ENCODE measurements at regions not wholly inside any gene's neighbourhood (a gene's known extent, or its start where the extent isn't known, plus 50 kb on each side); places are given as distances from the start of the nearest gene placed in this dataset.
"Not testable (repeated sequence)": the region's sequence is repeated elsewhere in the genome, so short reads cannot be mapped to it uniquely, and the experiment has no call there.

DNA sequence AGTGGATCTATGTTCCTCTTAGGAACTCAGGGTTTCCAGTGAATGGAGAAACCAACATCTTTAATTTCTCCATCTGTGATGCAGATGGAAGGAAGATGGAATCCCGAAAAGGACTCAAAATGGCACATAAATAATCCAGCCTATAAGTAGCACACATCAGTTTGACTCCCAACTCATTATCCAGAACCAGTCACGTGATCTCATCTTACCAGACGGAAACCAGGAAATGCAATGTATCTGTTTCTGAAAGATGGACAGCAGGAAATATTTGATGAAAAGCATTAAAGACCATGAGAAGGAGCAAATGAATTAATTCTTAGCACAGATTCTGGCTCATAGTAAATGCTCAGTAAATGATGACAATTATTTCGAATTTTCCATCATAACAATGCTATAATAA is 443.1 kb upstream of the FMR1 start:
- no peak for ATAC-seq
- DNase-seq: no peak
- intact Hi-C loops (cut with micrococcal nuclease): no loop called here

DNA sequence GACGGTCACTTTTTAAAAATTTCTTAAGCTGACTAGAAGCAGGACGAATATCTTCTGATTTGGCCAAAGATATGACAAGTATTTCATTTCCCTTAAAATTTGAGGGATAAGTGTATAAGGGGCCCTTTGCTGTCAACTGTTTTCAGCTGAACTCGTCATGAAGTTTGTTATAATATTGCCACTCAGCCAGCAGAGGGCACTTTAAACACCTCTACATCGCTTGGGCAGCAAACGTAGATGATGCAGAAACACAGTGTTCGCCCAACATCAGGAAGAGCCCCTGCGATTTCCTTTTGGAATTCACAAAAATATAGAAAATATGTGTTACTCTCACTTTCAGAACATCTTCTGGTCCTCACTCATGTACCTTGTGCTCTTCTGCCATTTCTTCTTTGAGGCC is 435.7 kb upstream of the FMR1 start:
- ATAC-seq: no peak
- intact Hi-C loops (cut with micrococcal nuclease): no loop called here
- no peak for DNase-seq

DNA sequence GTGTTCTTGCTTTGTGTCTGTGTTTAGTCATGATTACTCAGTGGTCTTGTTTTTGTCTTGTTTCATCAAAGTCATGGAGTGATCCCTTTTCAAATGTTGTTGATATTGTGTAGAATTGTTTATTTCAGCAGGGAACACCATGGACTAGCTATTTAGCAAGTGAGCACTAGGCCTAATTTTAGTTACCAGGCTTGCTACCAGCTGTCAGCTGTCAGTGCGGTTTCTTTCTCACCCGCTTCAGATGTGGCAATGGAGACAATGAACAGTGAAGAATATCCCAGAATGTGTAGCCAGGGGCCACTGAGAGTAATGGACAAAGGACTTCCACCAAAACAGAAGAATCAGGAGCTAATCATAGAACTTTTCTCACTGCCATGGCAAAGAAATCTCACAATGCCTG is 432.8 kb upstream of the FMR1 start:
- intact Hi-C loops (cut with micrococcal nuclease): no loop called here
- ATAC-seq: peak; percentile 61
- DNase-seq: no peak

- intact Hi-C loops (cut with micrococcal nuclease): no loop called here
- ATAC-seq (no peak), DNase-seq (no peak)
These were observed 426.5 kb upstream of the FMR1 start for GRCh38 chrX:147485207-147485606.

DNA sequence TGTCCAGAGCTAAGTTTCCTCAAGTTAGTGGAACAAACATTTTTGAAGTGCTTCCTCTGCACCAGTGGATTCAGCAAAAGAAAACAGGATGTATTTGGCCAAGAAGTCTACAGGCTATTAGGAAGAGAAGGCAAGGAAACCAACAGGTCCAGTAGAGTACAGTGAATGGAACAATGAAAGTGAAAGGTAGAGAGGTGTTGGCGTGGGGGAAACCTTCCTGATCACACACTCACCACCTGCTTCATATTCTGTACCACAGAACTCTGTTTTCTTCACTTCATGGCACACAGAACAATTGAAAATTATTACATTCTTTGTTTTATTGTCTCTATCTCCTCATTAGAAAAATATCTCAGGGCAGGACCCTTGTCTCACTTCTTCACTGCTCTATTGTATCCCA is 417.4 kb upstream of the FMR1 start:
- intact Hi-C loops (cut with micrococcal nuclease): no loop called here
- ATAC-seq: no peak
- DNase-seq: no peak

DNA sequence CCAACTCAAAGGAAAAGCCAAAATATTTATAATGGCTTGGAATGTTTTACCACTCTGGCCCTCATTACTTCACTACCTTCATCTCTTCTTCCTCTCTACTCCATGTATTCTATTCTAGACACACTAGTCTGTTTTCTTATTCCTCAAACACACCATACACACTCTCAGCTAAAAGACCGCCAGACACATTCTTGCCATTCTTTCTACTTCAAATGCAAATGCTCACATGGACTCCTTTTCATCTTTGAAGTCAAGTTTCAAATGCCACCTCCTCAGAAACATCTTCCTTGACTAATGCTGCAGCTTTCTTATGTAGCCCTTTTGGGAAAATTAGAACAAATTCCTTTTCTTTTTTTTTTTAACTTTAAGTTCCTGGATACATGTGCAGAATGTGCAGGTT is 412.9 kb upstream of the FMR1 start:
- intact Hi-C loops (cut with micrococcal nuclease): no loop called here
- DNase-seq (no peak), ATAC-seq (no peak)

DNA sequence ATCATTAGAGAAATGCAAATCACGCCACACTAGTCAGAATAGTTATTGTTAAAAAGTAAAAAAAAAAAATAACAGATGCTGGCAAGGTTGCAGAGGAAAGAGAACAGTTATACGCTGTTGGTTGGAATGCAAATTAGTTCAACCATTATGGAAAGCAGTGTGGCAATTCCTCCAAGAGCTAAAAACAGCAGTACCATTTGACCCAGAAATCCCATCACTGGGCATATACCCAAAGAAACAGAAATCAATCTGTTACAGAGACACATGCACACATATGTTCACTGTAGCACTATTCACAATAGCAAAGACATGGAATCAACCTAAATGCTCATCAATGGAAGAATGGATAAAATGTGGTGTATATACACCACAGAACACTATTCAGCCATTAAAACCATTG is 388.7 kb upstream of the FMR1 start:
- intact Hi-C loops (cut with micrococcal nuclease): no loop called here
- DNase-seq: no peak
- ATAC-seq: no peak

- intact Hi-C loops (cut with micrococcal nuclease): no loop called here
- ATAC-seq (no peak), DNase-seq (no peak)
These were observed 378.3 kb upstream of the FMR1 start for GRCh38 chrX:147533426-147533825.

DNA sequence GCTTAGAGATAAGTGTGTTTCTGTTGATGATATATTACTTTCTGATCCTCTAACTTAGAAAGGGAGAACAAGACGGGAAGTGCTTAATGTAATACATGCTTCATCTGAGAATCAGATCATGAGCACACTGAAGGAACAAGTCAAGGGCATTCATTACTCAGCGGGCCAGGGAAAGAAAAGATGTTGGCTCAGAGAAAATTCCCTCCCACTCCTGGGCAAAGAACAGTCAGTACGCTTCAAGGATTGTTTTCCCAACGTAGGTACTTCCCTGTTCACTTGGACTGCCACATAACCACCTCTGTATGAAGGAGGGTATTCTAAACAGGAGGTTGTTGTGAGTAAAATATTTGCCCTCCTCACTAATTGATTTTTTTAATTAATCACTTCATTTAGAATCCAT is 374.5 kb upstream of the FMR1 start:
- intact Hi-C loops (cut with micrococcal nuclease): no loop called here
- ATAC-seq: no peak
- DNase-seq: no peak

GRCh38 chrX:147548023-147548422 is 363.7 kb upstream of the FMR1 start:
- DNase-seq; ATAC-seq; intact Hi-C loops (cut with micrococcal nuclease): not testable (repeated sequence)

GRCh38 chrX:147550217-147550616 is 361.5 kb upstream of the FMR1 start:
- DNase-seq (no peak), ATAC-seq (no peak)
- intact Hi-C loops (cut with micrococcal nuclease): no loop called here

GRCh38 chrX:147559191-147559590 is 352.5 kb upstream of the FMR1 start:
- intact Hi-C loops (cut with micrococcal nuclease): no loop called here
- ATAC-seq: no peak
- no peak for DNase-seq

DNA sequence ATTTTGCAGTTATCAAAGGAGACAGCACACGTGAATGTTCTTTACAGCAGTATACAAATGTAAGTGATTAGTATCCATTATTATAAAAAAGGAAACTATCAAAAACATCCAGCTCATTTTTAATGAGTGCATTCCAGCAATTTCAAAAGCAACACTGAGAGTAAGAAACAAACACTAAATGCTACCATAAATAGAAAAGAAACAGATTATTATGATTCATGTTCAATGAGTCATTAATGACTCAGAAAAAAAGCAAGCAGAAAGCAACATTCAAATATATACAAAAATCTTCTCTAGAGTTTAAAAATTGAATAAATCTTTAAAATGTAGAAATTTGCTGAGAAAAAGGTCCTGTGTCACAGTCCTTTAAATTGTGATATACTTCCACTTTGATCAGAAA is 346.5 kb upstream of the FMR1 start:
- ATAC-seq: no peak
- intact Hi-C loops (cut with micrococcal nuclease): no loop called here
- DNase-seq: no peak

- no peak for ATAC-seq
These were observed 341.2 kb upstream of the FMR1 start for GRCh38 chrX:147570483-147570882.

GRCh38 chrX:147573266-147573665 is 338.5 kb upstream of the FMR1 start:
- no peak for ATAC-seq
- DNase-seq: no peak
- intact Hi-C loops (cut with micrococcal nuclease): no loop called here

More at GRCh38 chrX:147570483-147570882, 341.2 kb upstream of the FMR1 start:
- intact Hi-C loops (cut with micrococcal nuclease): no loop called here
- no peak for DNase-seq

GRCh38 chrX:147602176-147602696 is 309.5 kb upstream of the FMR1 start:
- ATAC-seq: no peak
- DNase-seq: no peak
- intact Hi-C loops (cut with micrococcal nuclease): no loop called here

DNA sequence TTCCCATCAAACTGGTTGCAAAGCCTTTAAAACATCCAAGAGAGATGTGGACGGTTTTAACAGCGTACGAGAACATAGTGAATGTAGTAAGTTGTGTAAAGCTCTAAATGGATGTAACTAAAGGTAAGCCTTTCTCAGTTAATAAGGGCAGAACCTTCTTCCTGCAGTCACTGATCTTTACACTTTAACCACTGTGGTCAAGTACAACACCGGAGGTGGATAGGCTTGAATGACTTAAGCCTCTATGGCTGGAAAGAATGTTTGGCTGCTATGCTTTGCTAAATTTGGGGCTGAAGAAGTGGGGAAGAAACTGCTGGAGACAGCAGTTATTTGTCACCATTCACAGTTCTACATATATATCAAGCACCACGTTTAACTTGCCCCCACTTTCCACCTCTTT is 285.1 kb upstream of the FMR1 start:
- DNase-seq (no peak), ATAC-seq (no peak)
- intact Hi-C loops (cut with micrococcal nuclease): no loop called here

DNA sequence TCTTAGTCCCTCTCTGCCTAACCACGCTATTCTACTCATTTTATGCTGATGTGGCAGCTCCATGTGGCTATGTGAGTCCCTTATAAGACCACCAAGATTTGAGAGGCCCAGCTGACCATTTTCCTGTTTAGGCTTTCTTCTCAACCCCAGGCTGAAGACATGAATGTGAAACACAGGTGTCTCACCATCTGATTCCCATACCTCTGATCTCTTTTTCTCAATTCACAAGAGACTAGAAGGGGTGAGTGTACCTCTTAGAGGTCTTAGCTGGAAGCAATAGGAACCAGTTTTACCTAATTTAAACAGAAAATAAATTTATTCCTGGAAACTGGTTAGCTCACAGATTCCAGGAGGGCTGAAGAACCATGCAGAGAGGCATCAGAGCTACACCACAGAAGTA is 276.5 kb upstream of the FMR1 start:
- intact Hi-C loops (cut with micrococcal nuclease): no loop called here
- ATAC-seq (no peak), DNase-seq (no peak)

GRCh38 chrX:147637190-147637589 is 274.5 kb upstream of the FMR1 start:
- DNase-seq (no peak), ATAC-seq (no peak)
- intact Hi-C loops (cut with micrococcal nuclease): no loop called here

- ATAC-seq: no peak
- no peak for DNase-seq
- intact Hi-C loops (cut with micrococcal nuclease): no loop called here
These were observed 264.6 kb upstream of the FMR1 start for GRCh38 chrX:147646949-147647723.

DNA sequence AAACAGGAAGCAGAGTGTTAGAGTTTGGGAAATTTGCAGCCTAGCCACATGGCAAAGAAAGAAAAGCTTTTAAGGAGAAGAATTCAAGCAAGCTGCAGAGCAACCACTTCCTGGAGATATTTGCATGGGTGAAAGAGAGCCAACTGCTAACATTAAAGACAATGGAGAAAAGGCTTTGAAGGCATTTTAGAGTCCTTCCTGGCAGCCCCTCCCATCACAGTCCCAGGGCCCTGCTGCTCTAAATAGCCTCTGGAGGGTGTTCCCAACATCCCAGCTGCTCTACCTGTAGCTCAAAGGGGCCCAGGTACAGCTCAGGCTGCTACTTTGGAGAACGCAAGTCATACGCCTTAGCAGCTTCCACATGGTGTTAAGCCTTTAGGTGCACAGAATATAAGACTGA is 235.9 kb upstream of the FMR1 start:
- intact Hi-C loops (cut with micrococcal nuclease): no loop called here
- DNase-seq (no peak), ATAC-seq (no peak)

Measured in left ventricle myocardium superior (tissue), 1 donor.